Activated CD4-positive, alpha-beta T cell treated with anti-CD3 and anti-CD28 coated beads for 36 hours (primary cell): ENCODE measurements at regions not wholly inside any gene's neighbourhood (a gene's known extent, or its start where the extent isn't known, plus 50 kb on each side); places are given as distances from the start of the nearest gene placed in this dataset.

Experiments used
- ATAC-seq: fragments of 200-7000 bp; cut with Tn5 transposase; one replicate; pipeline ENCODE4 v1.10.0; 2021; ENCODE audit warnings: mild to moderate bottlenecking, moderate library complexity
- CTCF ChIA-PET: fragments of 350-600 bp; sonication (Branson Sonifier 250); formaldehyde crosslinking; loops from one replicate; lab custom pipeline; 2021; ENCODE audit warnings: antibody characterized with exemption; lab: Charles Lee
- POLR2A ChIA-PET: fragments of 350-600 bp; sonication (Branson Sonifier 250); formaldehyde crosslinking; loops from one replicate; lab custom pipeline; 2021; ENCODE audit warnings: antibody characterized with exemption, inconsistent platforms; lab: Charles Lee
- DNase-seq: peaks from one replicate; pipeline ENCODE4 v3.0.0-alpha.2; 2020
- H3K27ac Mint-ChIP-seq: one replicate; pipeline ENCODE4 v1.8.0; 2021; ENCODE audit warnings: mixed read lengths
- H3K27me3 Mint-ChIP-seq: one replicate; pipeline ENCODE4 v1.8.0; 2021; ENCODE audit warnings: mixed read lengths
- H3K36me3 Mint-ChIP-seq: one replicate; pipeline ENCODE4 v1.8.0; 2021; ENCODE audit warnings: low read depth, mixed read lengths
- H3K4me1 Mint-ChIP-seq: one replicate; pipeline ENCODE4 v1.8.0; 2021; ENCODE audit warnings: mixed read lengths
- H3K4me3 Mint-ChIP-seq: one replicate; pipeline ENCODE4 v1.8.0; 2021; ENCODE audit warnings: mild to moderate bottlenecking, moderate library complexity, mixed read lengths
- H3K9me3 Mint-ChIP-seq: one replicate; pipeline ENCODE4 v1.8.0; 2021; ENCODE audit warnings: low read depth, mixed read lengths
- intact Hi-C, 2 experiments: fragments of 100-400 bp; cut with DNase I in 1 of 2; cut with micrococcal nuclease in 1 of 2; formaldehyde crosslinking; loops; one replicate each; pipeline versions ENCODE4 v1.14.2 to v1.15.1; 2022 to 2024; cut with DNase I, micrococcal nuclease

- ChIA-PET POLR2A (no interaction called here), CTCF (interaction anchor here (0.7 to 1.4 kb wide), 2 partner anchors 17 to 30 kb away, joined by 3 read pairs; no protein-coding TSS in a partner anchor)
- no peak for DNase-seq
- intact Hi-C loops: no loop called here
- H3K4me1 Mint-ChIP-seq: no peaks in the 10 kb centered on the region
- H3K36me3 Mint-ChIP-seq: no peaks in the 10 kb centered on the region
- H3K4me3 Mint-ChIP-seq: no peak overlapping the region
- peaks cover 6% of the 10 kb centered on the region for H3K9me3 Mint-ChIP-seq
- H3K27me3 Mint-ChIP-seq: peaks cover 8% of the 10 kb centered on the region
- H3K27ac Mint-ChIP-seq: no peak overlapping the region
- no peak for ATAC-seq
Observed at GRCh38 chr4:123496421-123496820, 99.8 kb downstream of the SPRY1 start.

- Mint-ChIP-seq H3K27me3 (peaks cover 8% of the 10 kb centered on the region), H3K27ac (no peak overlapping the region), H3K4me3 (no peak overlapping the region), H3K9me3 (peaks cover 6% of the 10 kb centered on the region), H3K36me3 (no peaks in the 10 kb centered on the region), H3K4me1 (no peaks in the 10 kb centered on the region)
- ATAC-seq: no peak
- CTCF ChIA-PET: no interaction called here
- intact Hi-C loops: no loop called here
- POLR2A ChIA-PET: no interaction called here
- DNase-seq: no peak
Observed at GRCh38 chr4:123497340-123497739, 100.7 kb downstream of the SPRY1 start.

GRCh38 chr4:123501733-123502132, 105.1 kb downstream of the SPRY1 start:
- ChIA-PET CTCF (no interaction called here), POLR2A (no interaction called here)
- peaks cover 27% of the 10 kb centered on the region for H3K27me3 Mint-ChIP-seq
- no peak for ATAC-seq
- no peaks in the 10 kb centered on the region for H3K36me3 Mint-ChIP-seq
- DNase-seq: no peak
- no peak overlapping the region for H3K4me3 Mint-ChIP-seq
- intact Hi-C loops: no loop called here
- peaks cover 8% of the 10 kb centered on the region for H3K4me1 Mint-ChIP-seq
- peaks cover 6% of the 10 kb centered on the region for H3K9me3 Mint-ChIP-seq
- no peak overlapping the region for H3K27ac Mint-ChIP-seq

GRCh38 chr4:123503698-123504363, 107.2 kb downstream of the SPRY1 start:
- Mint-ChIP-seq H3K4me3 (no peak overlapping the region), H3K9me3 (peaks cover 6% of the 10 kb centered on the region), H3K27ac (no peak overlapping the region), H3K36me3 (no peaks in the 10 kb centered on the region), H3K27me3 (peaks cover 28% of the 10 kb centered on the region), H3K4me1 (peaks cover 8% of the 10 kb centered on the region)
- intact Hi-C loops: no loop called here
- CTCF ChIA-PET: no interaction called here
- ATAC-seq: no peak
- POLR2A ChIA-PET: no interaction called here
- DNase-seq: no peak

- intact Hi-C loops: no loop called here
- peak overlapping the region; percentile 67 for H3K4me3 Mint-ChIP-seq
- H3K27ac Mint-ChIP-seq: peak overlapping the region; percentile 58
- H3K4me1 Mint-ChIP-seq: peaks cover 8% of the 10 kb centered on the region
- H3K9me3 Mint-ChIP-seq: peaks cover 3% of the 10 kb centered on the region
- CTCF ChIA-PET: interaction anchor here (0.5 to 1.5 kb wide), 2 partner anchors 13 to 903 kb away, joined by 3 read pairs; no protein-coding TSS in a partner anchor
- peak; percentile 58 for ATAC-seq
- peaks cover 26% of the 10 kb centered on the region for H3K27me3 Mint-ChIP-seq
- DNase-seq: peak; percentile 42
- no peaks in the 10 kb centered on the region for H3K36me3 Mint-ChIP-seq
- POLR2A ChIA-PET: interaction anchor here (0.6 kb wide), 1 partner anchor 26 kb away, joined by 6 read pairs; no protein-coding TSS in a partner anchor
Observed at GRCh38 chr4:123505095-123506010, 108.8 kb downstream of the SPRY1 start.

- intact Hi-C loops: no loop called here
- Mint-ChIP-seq H3K4me1 (peaks cover 8% of the 10 kb centered on the region), H3K4me3 (peak overlapping the region; percentile 67), H3K27me3 (peaks cover 24% of the 10 kb centered on the region), H3K9me3 (no peaks in the 10 kb centered on the region), H3K36me3 (no peaks in the 10 kb centered on the region), H3K27ac (no peak overlapping the region)
- ATAC-seq (no peak), DNase-seq (no peak)
- ChIA-PET POLR2A (interaction anchor here (0.6 kb wide), 1 partner anchor 25 kb away, joined by 6 read pairs; no protein-coding TSS in a partner anchor), CTCF (no interaction called here)
Observed at GRCh38 chr4:123506011-123506695, 109.6 kb downstream of the SPRY1 start.

GRCh38 chr4:123507376-123507775, 110.8 kb downstream of the SPRY1 start:
- CTCF ChIA-PET: interaction anchor here (0.7 kb wide), 1 partner anchor 30 kb away, joined by 3 read pairs; no protein-coding TSS in a partner anchor
- H3K4me1 Mint-ChIP-seq: peaks cover 8% of the 10 kb centered on the region
- no peaks in the 10 kb centered on the region for H3K9me3 Mint-ChIP-seq
- no peaks in the 10 kb centered on the region for H3K36me3 Mint-ChIP-seq
- intact Hi-C loops: no loop called here
- no peak for DNase-seq
- H3K27ac Mint-ChIP-seq: no peak overlapping the region
- H3K27me3 Mint-ChIP-seq: peaks cover 24% of the 10 kb centered on the region
- POLR2A ChIA-PET: no interaction called here
- H3K4me3 Mint-ChIP-seq: no peak overlapping the region
- no peak for ATAC-seq

- H3K4me3 Mint-ChIP-seq: no peak overlapping the region
- H3K9me3 Mint-ChIP-seq: peaks cover 1% of the 10 kb centered on the region
- no peak overlapping the region for H3K27ac Mint-ChIP-seq
- ChIA-PET CTCF (no interaction called here), POLR2A (no interaction called here)
- no peaks in the 10 kb centered on the region for H3K36me3 Mint-ChIP-seq
- ATAC-seq (no peak), DNase-seq (no peak)
- intact Hi-C loops: no loop called here
- peaks cover 20% of the 10 kb centered on the region for H3K27me3 Mint-ChIP-seq
- H3K4me1 Mint-ChIP-seq: peaks cover 4% of the 10 kb centered on the region
Observed at GRCh38 chr4:123510221-123510620, 113.6 kb downstream of the SPRY1 start.

- H3K27ac Mint-ChIP-seq: no peak overlapping the region
Observed at GRCh38 chr4:123510659-123511058, 114.1 kb downstream of the SPRY1 start.

GRCh38 chr4:123516576-123516975, 120.0 kb downstream of the SPRY1 start:
- DNase-seq (no peak), ATAC-seq (no peak)
- POLR2A ChIA-PET: no interaction called here
- Mint-ChIP-seq H3K4me3 (no peak overlapping the region), H3K4me1 (no peaks in the 10 kb centered on the region), H3K27me3 (peaks cover 8% of the 10 kb centered on the region), H3K36me3 (no peaks in the 10 kb centered on the region), H3K9me3 (peaks cover 1% of the 10 kb centered on the region), H3K27ac (no peak overlapping the region)
- CTCF ChIA-PET: interaction anchor here (0.8 kb wide), 1 partner anchor 13 kb away, joined by 3 read pairs; no protein-coding TSS in a partner anchor
- intact Hi-C loops: no loop called here

More at GRCh38 chr4:123510659-123511058, 114.1 kb downstream of the SPRY1 start:
- POLR2A ChIA-PET: no interaction called here
- Mint-ChIP-seq H3K4me1 (peaks cover 2% of the 10 kb centered on the region), H3K27me3 (peaks cover 17% of the 10 kb centered on the region), H3K9me3 (peaks cover 1% of the 10 kb centered on the region), H3K4me3 (no peak overlapping the region), H3K36me3 (no peaks in the 10 kb centered on the region)
- ATAC-seq (no peak), DNase-seq (no peak)
- intact Hi-C loops: no loop called here
- CTCF ChIA-PET: no interaction called here

GRCh38 chr4:123517176-123517575, 120.6 kb downstream of the SPRY1 start:
- Mint-ChIP-seq H3K36me3 (no peaks in the 10 kb centered on the region), H3K27ac (no peak overlapping the region), H3K27me3 (peaks cover 8% of the 10 kb centered on the region), H3K4me3 (no peak overlapping the region), H3K9me3 (peaks cover 1% of the 10 kb centered on the region), H3K4me1 (no peaks in the 10 kb centered on the region)
- ATAC-seq (no peak), DNase-seq (no peak)
- ChIA-PET CTCF (no interaction called here), POLR2A (no interaction called here)
- intact Hi-C loops: no loop called here
